AG04450 (cell line): ENCODE measurements at regions not wholly inside any gene's neighbourhood (a gene's known extent, or its start where the extent isn't known, plus 50 kb on each side); places are given as distances from the start of the nearest gene placed in this dataset.

Experiments
- CTCF ChIA-PET: fragments of 300-600, 350-600 bp; formaldehyde crosslinking; extraction: SDS; loops from one replicate; lab custom pipeline; 2022; ENCODE audit warnings: antibody characterized with exemption, inconsistent platforms; lab: Charles Lee
- POLR2A ChIA-PET: fragments of 350-600 bp; formaldehyde crosslinking; extraction: SDS; loops from one replicate; lab custom pipeline; 2021; ENCODE audit warnings: antibody characterized with exemption, inconsistent platforms; lab: Yijun Ruan, JAX
- DNase-seq: peaks from one replicate; pipeline ENCODE4 v3.0.0-alpha.2; 2011; ENCODE audit warnings: low read depth, low spot score
- H3K27ac ChIP-seq: one replicate; pipeline ENCODE4 v1.5.1; 2012; ENCODE audit warnings: low read depth, low read length, control low read depth
- H3K27me3 ChIP-seq: one replicate; pipeline ENCODE4 v1.6.0; 2012; ENCODE audit warnings: low read length; ENCODE audit not compliant: control insufficient read depth, insufficient read depth
- H3K4me3 ChIP-seq: 2 replicates; pipeline ENCODE4 v1.5.1; 2011; ENCODE audit warnings: mild to moderate bottlenecking, low read depth, low read length, control low read depth
- H3K9me3 ChIP-seq: 2 replicates; pipeline ENCODE4 v1.5.1; 2012; ENCODE audit warnings: low read length; ENCODE audit not compliant: control insufficient read depth, insufficient read depth
- CTCF ChIP-seq: IDR thresholded peaks from 2 replicates; pipeline ENCODE4 v1.5.1; 2011; ENCODE audit warnings: low read depth, low read length, control low read depth, inconsistent platforms

DNA sequence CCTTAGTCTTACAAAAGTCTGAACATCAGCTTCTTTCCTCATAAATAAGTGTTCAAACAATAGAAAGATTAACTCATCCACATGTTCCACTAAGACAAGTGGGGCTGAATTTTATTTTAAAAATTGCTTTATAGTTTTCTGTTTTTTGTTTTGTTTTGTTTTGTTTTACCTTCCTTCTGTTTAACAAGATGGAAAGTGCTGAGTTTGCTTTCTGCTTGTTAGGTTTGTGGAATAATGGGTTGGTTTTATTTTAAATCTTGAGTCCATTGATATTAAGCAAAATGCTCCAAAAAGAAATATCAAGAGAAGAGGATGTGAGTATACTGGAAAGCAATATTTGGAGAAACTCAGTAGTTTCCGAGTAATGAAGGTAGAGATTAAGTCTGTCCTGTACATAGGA is 458.7 kb downstream of the FAT4 start:
- no peak overlapping the region for H3K4me3 ChIP-seq
- H3K27ac ChIP-seq, result no peak overlapping the region
- H3K27me3 ChIP-seq, result no peaks in the 10 kb centered on the region
- DNase-seq, result no peak
- TF ChIP-seq CTCF, result no peak
- ChIA-PET CTCF (no interaction called here), POLR2A (no interaction called here)
- peaks cover 8% of the 10 kb centered on the region; the same call in 1 of the 2 replicates for H3K9me3 ChIP-seq

DNA sequence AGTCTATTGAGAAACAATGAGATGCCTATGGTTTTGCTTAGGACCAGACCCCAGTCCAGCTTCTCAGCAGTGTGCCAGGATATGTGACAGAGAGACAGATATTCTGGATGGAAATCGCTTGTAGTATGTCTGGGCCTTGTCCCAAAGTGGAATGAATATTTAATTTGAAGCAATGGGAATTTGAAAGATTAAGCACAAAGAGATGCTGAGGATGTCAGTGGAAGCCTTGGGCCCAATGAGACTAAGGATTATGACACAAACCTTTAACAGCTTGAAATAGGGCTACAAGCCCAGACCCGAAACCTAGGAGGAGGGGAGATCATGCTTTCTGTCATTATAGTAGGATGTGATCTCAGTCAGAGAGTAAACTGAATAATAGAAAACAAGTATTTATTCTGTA is 459.2 kb downstream of the FAT4 start:
- ChIA-PET POLR2A (no interaction called here), CTCF (no interaction called here)
- no peak overlapping the region for H3K4me3 ChIP-seq
- H3K9me3 ChIP-seq, result peaks cover 8% of the 10 kb centered on the region; the same call in 1 of the 2 replicates
- no peak overlapping the region for H3K27ac ChIP-seq
- no peaks in the 10 kb centered on the region for H3K27me3 ChIP-seq
- DNase-seq, result no peak
- no peak for TF ChIP-seq CTCF

DNA sequence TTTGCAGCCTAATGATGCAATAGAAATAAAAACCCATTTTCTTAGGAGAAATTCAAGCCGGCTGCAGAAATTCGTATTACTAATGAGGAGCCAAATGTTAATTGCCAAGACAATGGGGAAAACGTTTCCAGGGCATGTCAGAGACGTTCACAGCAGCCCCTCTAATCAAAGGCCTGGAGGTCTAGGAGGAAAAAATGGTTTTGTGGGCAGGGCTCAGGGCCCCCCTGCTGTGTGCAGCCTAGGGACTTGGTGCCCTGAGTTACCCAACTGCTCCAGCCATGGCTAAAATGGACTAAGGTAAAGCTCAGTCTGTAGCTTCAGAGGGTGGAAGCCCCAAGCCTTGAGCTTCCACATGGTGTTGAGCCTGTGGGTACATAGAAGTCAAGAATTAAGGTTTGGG is 461.4 kb downstream of the FAT4 start:
- TF ChIP-seq CTCF, result no peak
- H3K9me3 ChIP-seq, result peaks cover 8% of the 10 kb centered on the region; the same call in 1 of the 2 replicates
- H3K27me3 ChIP-seq, result no peaks in the 10 kb centered on the region
- CTCF ChIA-PET, result no interaction called here
- POLR2A ChIA-PET, result no interaction called here
- H3K4me3 ChIP-seq, result no peak overlapping the region
- DNase-seq, result no peak
- H3K27ac ChIP-seq, result no peak overlapping the region

DNA sequence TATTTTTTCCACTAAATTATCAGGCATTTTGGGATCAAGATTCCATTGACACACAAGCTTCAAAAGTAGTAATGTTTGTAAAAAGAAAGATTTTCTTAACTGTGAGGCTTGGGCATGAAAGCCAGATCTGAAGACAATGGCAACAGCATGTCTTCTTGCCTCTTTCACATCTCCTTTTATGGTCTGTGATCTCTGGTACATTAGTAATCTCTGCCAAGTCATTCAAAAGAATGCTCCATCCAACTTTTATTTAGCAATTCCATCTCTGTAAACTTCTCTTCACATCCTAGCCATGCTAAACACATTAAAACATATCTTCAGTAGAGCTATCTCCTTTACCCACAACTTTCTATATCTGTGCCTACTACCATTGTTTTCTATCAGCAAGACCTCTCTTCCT is 465.4 kb downstream of the FAT4 start:
- no peak for TF ChIP-seq CTCF
- Histone ChIP-seq H3K4me3 (no peak overlapping the region), H3K27ac (no peak overlapping the region), H3K27me3 (no peaks in the 10 kb centered on the region), H3K9me3 (peaks cover 8% of the 10 kb centered on the region; the same call in 1 of the 2 replicates)
- ChIA-PET CTCF (no interaction called here), POLR2A (no interaction called here)
- DNase-seq, result peak; percentile 15

DNA sequence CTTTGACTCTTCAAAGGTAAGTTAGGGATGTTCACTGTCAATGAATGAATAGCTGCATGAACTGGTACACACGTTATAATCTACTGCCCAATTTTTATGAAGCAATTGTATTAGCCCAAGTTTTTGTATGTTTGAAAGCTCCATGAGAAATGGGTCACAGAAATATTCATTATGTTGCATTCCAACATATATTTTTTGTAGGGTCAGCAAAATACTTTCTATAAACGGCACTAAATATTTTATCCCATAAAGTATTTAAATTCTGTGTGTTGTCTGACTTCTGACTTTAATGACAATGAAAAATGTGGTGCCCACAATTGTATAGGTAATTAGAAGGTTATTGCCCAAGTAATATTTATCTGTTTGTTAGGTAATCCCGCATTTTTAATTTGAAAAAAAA is 466.0 kb downstream of the FAT4 start:
- no peaks in the 10 kb centered on the region for H3K27me3 ChIP-seq
- H3K4me3 ChIP-seq, result no peak overlapping the region
- ChIA-PET CTCF (no interaction called here), POLR2A (interaction anchor here (0.6 kb wide), 1 partner anchor 35 kb away, joined by 4 read pairs; no protein-coding TSS in a partner anchor)
- H3K27ac ChIP-seq, result no peak overlapping the region
- no peak for TF ChIP-seq CTCF
- no peak for DNase-seq
- peaks cover 8% of the 10 kb centered on the region; the same call in 1 of the 2 replicates for H3K9me3 ChIP-seq
